GM12878 (cell line): ENCODE measurements at regions not wholly inside any gene's neighbourhood (a gene's known extent, or its start where the extent isn't known, plus 50 kb on each side); places are given as distances from the start of the nearest gene placed in this dataset.

Experiments used
- EZH2 ChIP-seq: IDR thresholded peaks from 2 replicates; pipeline ENCODE4 v1.6.1; 2012; ENCODE audit warnings: low read depth, mild to moderate bottlenecking, control low read depth, inconsistent platforms, low read length, borderline replicate concordance; ENCODE audit not compliant: control insufficient read depth
- TF ChIP-seq, protein P1 (sequence below): fragments of 450-650 bp; IDR thresholded peaks from 2 replicates; pipeline ENCODE4 v1.6.1; 2018; ENCODE audit warnings: mild to moderate bottlenecking, low read depth, moderate library complexity; ENCODE audit not compliant: partially characterized antibody
- TF ChIP-seq, protein P2 (sequence below): IDR thresholded peaks from 2 replicates; pipeline ENCODE4 v1.6.1; 2012; ENCODE audit warnings: mild to moderate bottlenecking, low read depth, low read length

DNA sequence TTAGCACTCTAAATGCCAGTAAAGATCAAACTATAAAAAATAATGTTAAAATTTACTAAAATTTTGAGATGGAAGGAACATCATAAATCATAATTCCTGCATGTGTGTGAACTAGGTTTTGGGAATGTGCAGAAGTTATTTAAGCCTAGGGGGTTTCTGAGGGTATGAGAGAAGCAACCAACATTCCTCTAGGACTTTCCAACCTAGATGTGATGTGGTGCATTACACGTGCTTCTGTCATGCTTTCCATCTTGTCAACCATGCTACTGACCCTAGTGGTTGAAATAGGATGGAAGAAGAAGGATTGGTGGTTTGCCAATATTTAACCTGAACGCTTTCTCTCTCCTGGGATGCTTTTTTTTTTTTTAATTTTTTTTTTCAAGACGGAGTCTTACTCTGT, 209.3 kb downstream of the AEBP2 start:
- TF ChIP-seq, protein P1, sequence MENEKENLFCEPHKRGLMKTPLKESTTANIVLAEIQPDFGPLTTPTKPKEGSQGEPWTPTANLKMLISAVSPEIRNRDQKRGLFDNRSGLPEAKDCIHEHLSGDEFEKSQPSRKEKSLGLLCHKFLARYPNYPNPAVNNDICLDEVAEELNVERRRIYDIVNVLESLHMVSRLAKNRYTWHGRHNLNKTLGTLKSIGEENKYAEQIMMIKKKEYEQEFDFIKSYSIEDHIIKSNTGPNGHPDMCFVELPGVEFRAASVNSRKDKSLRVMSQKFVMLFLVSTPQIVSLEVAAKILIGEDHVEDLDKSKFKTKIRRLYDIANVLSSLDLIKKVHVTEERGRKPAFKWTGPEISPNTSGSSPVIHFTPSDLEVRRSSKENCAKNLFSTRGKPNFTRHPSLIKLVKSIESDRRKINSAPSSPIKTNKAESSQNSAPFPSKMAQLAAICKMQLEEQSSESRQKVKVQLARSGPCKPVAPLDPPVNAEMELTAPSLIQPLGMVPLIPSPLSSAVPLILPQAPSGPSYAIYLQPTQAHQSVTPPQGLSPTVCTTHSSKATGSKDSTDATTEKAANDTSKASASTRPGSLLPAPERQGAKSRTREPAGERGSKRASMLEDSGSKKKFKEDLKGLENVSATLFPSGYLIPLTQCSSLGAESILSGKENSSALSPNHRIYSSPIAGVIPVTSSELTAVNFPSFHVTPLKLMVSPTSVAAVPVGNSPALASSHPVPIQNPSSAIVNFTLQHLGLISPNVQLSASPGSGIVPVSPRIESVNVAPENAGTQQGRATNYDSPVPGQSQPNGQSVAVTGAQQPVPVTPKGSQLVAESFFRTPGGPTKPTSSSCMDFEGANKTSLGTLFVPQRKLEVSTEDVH = no peak
- TF ChIP-seq EZH2 = no peak
- TF ChIP-seq, protein P2, sequence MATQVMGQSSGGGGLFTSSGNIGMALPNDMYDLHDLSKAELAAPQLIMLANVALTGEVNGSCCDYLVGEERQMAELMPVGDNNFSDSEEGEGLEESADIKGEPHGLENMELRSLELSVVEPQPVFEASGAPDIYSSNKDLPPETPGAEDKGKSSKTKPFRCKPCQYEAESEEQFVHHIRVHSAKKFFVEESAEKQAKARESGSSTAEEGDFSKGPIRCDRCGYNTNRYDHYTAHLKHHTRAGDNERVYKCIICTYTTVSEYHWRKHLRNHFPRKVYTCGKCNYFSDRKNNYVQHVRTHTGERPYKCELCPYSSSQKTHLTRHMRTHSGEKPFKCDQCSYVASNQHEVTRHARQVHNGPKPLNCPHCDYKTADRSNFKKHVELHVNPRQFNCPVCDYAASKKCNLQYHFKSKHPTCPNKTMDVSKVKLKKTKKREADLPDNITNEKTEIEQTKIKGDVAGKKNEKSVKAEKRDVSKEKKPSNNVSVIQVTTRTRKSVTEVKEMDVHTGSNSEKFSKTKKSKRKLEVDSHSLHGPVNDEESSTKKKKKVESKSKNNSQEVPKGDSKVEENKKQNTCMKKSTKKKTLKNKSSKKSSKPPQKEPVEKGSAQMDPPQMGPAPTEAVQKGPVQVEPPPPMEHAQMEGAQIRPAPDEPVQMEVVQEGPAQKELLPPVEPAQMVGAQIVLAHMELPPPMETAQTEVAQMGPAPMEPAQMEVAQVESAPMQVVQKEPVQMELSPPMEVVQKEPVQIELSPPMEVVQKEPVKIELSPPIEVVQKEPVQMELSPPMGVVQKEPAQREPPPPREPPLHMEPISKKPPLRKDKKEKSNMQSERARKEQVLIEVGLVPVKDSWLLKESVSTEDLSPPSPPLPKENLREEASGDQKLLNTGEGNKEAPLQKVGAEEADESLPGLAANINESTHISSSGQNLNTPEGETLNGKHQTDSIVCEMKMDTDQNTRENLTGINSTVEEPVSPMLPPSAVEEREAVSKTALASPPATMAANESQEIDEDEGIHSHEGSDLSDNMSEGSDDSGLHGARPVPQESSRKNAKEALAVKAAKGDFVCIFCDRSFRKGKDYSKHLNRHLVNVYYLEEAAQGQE = no peak
